ENCODE measurements at regions not wholly inside any gene's neighbourhood (a gene's known extent, or its start where the extent isn't known, plus 50 kb on each side); places are given as distances from the start of the nearest gene placed in this dataset.

GRCh38 chr4:140316799-140317198, 56.6 kb upstream of the SCOC start:
- DNase-seq: no peak

- no peak for DNase-seq
These were observed 57.5 kb upstream of the SCOC start for GRCh38 chr4:140315970-140316369.

GRCh38 chr4:140315438-140315837, 58.0 kb upstream of the SCOC start:
- DNase-seq: no peak

- DNase-seq: no peak
These were observed 58.4 kb upstream of the SCOC start for GRCh38 chr4:140315019-140315418.

- no peak for DNase-seq
These were observed 61.3 kb upstream of the SCOC start for GRCh38 chr4:140312100-140312499.

- DNase-seq: no peak
These were observed 62.1 kb upstream of the SCOC start for GRCh38 chr4:140311257-140311835.

GRCh38 chr4:140309124-140309870, 64.1 kb upstream of the SCOC start:
- DNase-seq: no peak

- no peak for DNase-seq
These were observed 64.9 kb upstream of the SCOC start for GRCh38 chr4:140308366-140309123.

- DNase-seq: no peak
These were observed 68.4 kb upstream of the SCOC start for GRCh38 chr4:140305053-140305452.

GRCh38 chr4:140304346-140304745, 69.1 kb upstream of the SCOC start:
- DNase-seq: no peak

GRCh38 chr4:140302151-140302859, 71.1 kb upstream of the SCOC start:
- DNase-seq: no peak

GRCh38 chr4:140300271-140300970, 73.0 kb upstream of the SCOC start:
- DNase-seq: no peak

GRCh38 chr4:140298001-140298400, 75.4 kb upstream of the SCOC start:
- no peak for DNase-seq

GRCh38 chr4:140297221-140297570, 76.2 kb upstream of the SCOC start:
- no peak for DNase-seq

- no peak for DNase-seq
These were observed 76.9 kb upstream of the SCOC start for GRCh38 chr4:140296335-140297220.

GRCh38 chr4:140293979-140294378, 79.5 kb upstream of the SCOC start:
- no peak for DNase-seq

- DNase-seq: no peak
These were observed 82.2 kb upstream of the SCOC start for GRCh38 chr4:140291259-140291658.

- no peak for DNase-seq
These were observed 84.0 kb upstream of the SCOC start for GRCh38 chr4:140289486-140289885.

- DNase-seq: no peak
These were observed 87.0 kb upstream of the SCOC start for GRCh38 chr4:140286456-140286855.

- no peak for DNase-seq
These were observed 89.0 kb upstream of the SCOC start for GRCh38 chr4:140284456-140284855.

GRCh38 chr4:140281828-140282552, 91.5 kb upstream of the SCOC start:
- no peak for DNase-seq
